ENCODE measurements at regions not wholly inside any gene's neighbourhood (a gene's known extent, or its start where the extent isn't known, plus 50 kb on each side); places are given as distances from the start of the nearest gene placed in this dataset.

DNA sequence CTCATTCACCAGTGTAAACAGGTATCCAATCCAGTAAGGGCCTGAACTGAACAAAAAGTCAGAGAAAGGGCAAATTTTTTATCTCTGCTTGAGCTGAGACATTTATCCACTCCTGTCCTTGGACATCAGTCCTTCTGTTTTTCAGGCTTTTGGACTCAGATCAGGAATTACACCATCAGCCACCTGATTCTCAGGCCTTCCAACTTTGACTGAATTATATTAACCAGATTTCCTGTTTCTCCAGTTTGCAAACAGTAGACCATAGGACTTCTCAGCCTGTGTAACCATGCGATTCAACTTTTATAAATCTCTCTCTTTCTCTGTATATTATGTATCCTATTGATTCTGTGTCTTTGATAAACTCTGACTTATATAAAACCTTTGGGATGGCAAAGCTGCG lies 289.3 kb upstream of the CDH2 start:
- no peak for TF ChIP-seq EZH2 (IDR thresholded peaks at IDR 0.05; ENCODE audit: borderline replicate concordance)
- TF ChIP-seq, protein P1, sequence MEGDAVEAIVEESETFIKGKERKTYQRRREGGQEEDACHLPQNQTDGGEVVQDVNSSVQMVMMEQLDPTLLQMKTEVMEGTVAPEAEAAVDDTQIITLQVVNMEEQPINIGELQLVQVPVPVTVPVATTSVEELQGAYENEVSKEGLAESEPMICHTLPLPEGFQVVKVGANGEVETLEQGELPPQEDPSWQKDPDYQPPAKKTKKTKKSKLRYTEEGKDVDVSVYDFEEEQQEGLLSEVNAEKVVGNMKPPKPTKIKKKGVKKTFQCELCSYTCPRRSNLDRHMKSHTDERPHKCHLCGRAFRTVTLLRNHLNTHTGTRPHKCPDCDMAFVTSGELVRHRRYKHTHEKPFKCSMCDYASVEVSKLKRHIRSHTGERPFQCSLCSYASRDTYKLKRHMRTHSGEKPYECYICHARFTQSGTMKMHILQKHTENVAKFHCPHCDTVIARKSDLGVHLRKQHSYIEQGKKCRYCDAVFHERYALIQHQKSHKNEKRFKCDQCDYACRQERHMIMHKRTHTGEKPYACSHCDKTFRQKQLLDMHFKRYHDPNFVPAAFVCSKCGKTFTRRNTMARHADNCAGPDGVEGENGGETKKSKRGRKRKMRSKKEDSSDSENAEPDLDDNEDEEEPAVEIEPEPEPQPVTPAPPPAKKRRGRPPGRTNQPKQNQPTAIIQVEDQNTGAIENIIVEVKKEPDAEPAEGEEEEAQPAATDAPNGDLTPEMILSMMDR (IDR thresholded peaks at IDR 0.05; ENCODE audit: poor library complexity) = no peak

Measured in hepatocyte (in vitro differentiated cells).